Esophagus squamous epithelium (tissue), 4 donors: ENCODE measurements at regions not wholly inside any gene's neighbourhood (a gene's known extent, or its start where the extent isn't known, plus 50 kb on each side); places are given as distances from the start of the nearest gene placed in this dataset.

Source experiments
- CTCF ChIP-seq, 6 experiments: fragments of 450-650 bp in 4 of 6; fragments of 200-600 bp in 2 of 6; sonication (generic) in 2 of 6; IDR thresholded peaks; one replicate each; pipeline ENCODE4 v1.5.1; 2016 to 2019; ENCODE audit warnings: antibody characterized with exemption in 6 of 6, mild to moderate bottlenecking in 4 of 6, moderate library complexity in 4 of 6
- POLR2A ChIP-seq, 4 donors: fragments of 450-650 bp; IDR thresholded peaks; one replicate each; pipeline ENCODE4 v1.6.1; 2017; ENCODE audit warnings: antibody characterized with exemption in 4 of 4, mild to moderate bottlenecking in 4 of 4, moderate library complexity in 3 of 4

- TF ChIP-seq POLR2A (IDR thresholded peaks at IDR 0.05) (no peak), CTCF (IDR thresholded peaks at IDR 0.05) (no peak)
Observed at GRCh38 chr4:144421839-144422565, 224.0 kb upstream of the HHIP start.
